Sciatic nerve (tissue), 2 donors: ENCODE measurements at regions not wholly inside any gene's neighbourhood (a gene's known extent, or its start where the extent isn't known, plus 50 kb on each side); places are given as distances from the start of the nearest gene placed in this dataset.
A peak's percentile ranks its signal among the peaks of the same experiment; 100 is the strongest.

Experiments used
- ATAC-seq: fragments of 200-7000 bp; cut with Tn5 transposase; one replicate; pipeline ENCODE4 v1.9.1; 2020; ENCODE audit warnings: mild to moderate bottlenecking, moderate library complexity
- DNase-seq: peaks from one replicate; pipeline ENCODE4 v3.0.0-alpha.2; 2020; ENCODE audit warnings: low spot score
- intact Hi-C: fragments of 100-400 bp; cut with DNase I; formaldehyde crosslinking; loops from one replicate; pipeline ENCODE4 v1.14.2; 2022
- donor health status: DM: no; HTN: no; CAD: no.
- donor health status: DM: no; HTN: no; CAD: no.

GRCh38 chr7:67765481-67766175 is 769.0 kb downstream of the TYW1 start:
- intact Hi-C loops: no loop called here
- ATAC-seq: no peak

GRCh38 chr7:67766906-67767410 is 770.3 kb downstream of the TYW1 start:
- DNase-seq (no peak), ATAC-seq (no peak)
- intact Hi-C loops: no loop called here

More at GRCh38 chr7:67765481-67766175, 769.0 kb downstream of the TYW1 start:
- no peak for DNase-seq

GRCh38 chr7:67771846-67772605 is 775.4 kb downstream of the TYW1 start:
- intact Hi-C loops: no loop called here
- ATAC-seq: no peak

GRCh38 chr7:67773081-67773480 is 776.4 kb downstream of the TYW1 start:
- ATAC-seq (no peak), DNase-seq (no peak)
- intact Hi-C loops: no loop called here

More at GRCh38 chr7:67771846-67772605, 775.4 kb downstream of the TYW1 start:
- no peak for DNase-seq

- DNase-seq: no peak
- intact Hi-C loops: no loop called here
Observed at GRCh38 chr7:67777119-67777518, 780.5 kb downstream of the TYW1 start.

GRCh38 chr7:67781841-67782240 is 785.2 kb downstream of the TYW1 start:
- intact Hi-C loops: no loop called here
- ATAC-seq: no peak

More at GRCh38 chr7:67777119-67777518, 780.5 kb downstream of the TYW1 start:
- ATAC-seq: no peak

GRCh38 chr7:67786021-67786420 is 789.4 kb downstream of the TYW1 start:
- no peak for ATAC-seq
- intact Hi-C loops: no loop called here
- no peak for DNase-seq

More at GRCh38 chr7:67781841-67782240, 785.2 kb downstream of the TYW1 start:
- no peak for DNase-seq

- intact Hi-C loops: no loop called here
- ATAC-seq: peak; percentile 58
- DNase-seq: no peak
Observed at GRCh38 chr7:67788669-67789068, 792.0 kb downstream of the TYW1 start.

- intact Hi-C loops: no loop called here
- DNase-seq (no peak), ATAC-seq (no peak)
Observed at GRCh38 chr7:67791918-67792317, 795.3 kb downstream of the TYW1 start.

- intact Hi-C loops: no loop called here
- ATAC-seq: no peak
- DNase-seq: no peak
Observed at GRCh38 chr7:67794544-67794943, 797.9 kb downstream of the TYW1 start.

GRCh38 chr7:67803789-67804188 is 807.2 kb downstream of the TYW1 start:
- DNase-seq (no peak), ATAC-seq (no peak)
- intact Hi-C loops: no loop called here

- ATAC-seq: no peak
- DNase-seq: no peak
- intact Hi-C loops: no loop called here
Observed at GRCh38 chr7:67805921-67806471, 809.4 kb downstream of the TYW1 start.

- intact Hi-C loops: no loop called here
- DNase-seq (no peak), ATAC-seq (no peak)
Observed at GRCh38 chr7:67807826-67808225, 811.2 kb downstream of the TYW1 start.

GRCh38 chr7:67809586-67809985 is 813.0 kb downstream of the TYW1 start:
- ATAC-seq (no peak), DNase-seq (no peak)
- intact Hi-C loops: no loop called here

GRCh38 chr7:67813621-67814292 is 817.1 kb downstream of the TYW1 start:
- ATAC-seq (no peak), DNase-seq (no peak)
- intact Hi-C loops: no loop called here

- DNase-seq: no peak
- intact Hi-C loops: no loop called here
- ATAC-seq: no peak
Observed at GRCh38 chr7:67817481-67817880, 820.8 kb downstream of the TYW1 start.

- DNase-seq: no peak
- no peak for ATAC-seq
- intact Hi-C loops: loop anchor here (10.0 kb wide), 1 partner anchor 1396 kb away; no protein-coding TSS in a partner anchor
Observed at GRCh38 chr7:67821116-67821515, 824.5 kb downstream of the TYW1 start.

GRCh38 chr7:67823345-67823744 is 826.7 kb downstream of the TYW1 start:
- intact Hi-C loops: loop anchor here (10.0 kb wide), 1 partner anchor 1399 kb away; no protein-coding TSS in a partner anchor
- no peak for ATAC-seq

GRCh38 chr7:67825356-67825755 is 828.7 kb downstream of the TYW1 start:
- DNase-seq (no peak), ATAC-seq (no peak)
- intact Hi-C loops: loop anchor here (10.0 kb wide), 1 partner anchor 1401 kb away; no protein-coding TSS in a partner anchor

More at GRCh38 chr7:67823345-67823744, 826.7 kb downstream of the TYW1 start:
- DNase-seq: no peak
